ENCODE measurements at regions not wholly inside any gene's neighbourhood (a gene's known extent, or its start where the extent isn't known, plus 50 kb on each side); places are given as distances from the start of the nearest gene placed in this dataset.

DNA sequence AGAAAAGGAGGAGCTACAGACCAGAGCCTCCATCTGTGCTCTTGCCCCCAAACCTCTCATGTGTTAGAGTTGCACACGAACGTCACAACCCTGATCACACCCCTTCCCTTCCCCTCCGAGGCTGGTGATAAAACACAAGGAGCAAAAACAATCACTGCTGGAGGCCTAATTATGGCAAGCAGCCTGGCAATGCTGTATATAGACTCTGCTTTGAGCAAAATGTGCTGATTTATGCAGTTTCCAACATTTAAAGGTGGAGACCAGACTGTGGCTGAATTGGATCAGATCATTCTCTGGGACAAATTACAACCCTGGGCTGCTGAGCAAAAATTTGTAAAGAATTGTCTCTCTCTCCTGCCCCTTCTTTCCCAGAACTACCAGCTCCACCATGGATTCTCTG is 64.6 kb upstream of the SRSF6 start:
- TF ChIP-seq, protein P1, sequence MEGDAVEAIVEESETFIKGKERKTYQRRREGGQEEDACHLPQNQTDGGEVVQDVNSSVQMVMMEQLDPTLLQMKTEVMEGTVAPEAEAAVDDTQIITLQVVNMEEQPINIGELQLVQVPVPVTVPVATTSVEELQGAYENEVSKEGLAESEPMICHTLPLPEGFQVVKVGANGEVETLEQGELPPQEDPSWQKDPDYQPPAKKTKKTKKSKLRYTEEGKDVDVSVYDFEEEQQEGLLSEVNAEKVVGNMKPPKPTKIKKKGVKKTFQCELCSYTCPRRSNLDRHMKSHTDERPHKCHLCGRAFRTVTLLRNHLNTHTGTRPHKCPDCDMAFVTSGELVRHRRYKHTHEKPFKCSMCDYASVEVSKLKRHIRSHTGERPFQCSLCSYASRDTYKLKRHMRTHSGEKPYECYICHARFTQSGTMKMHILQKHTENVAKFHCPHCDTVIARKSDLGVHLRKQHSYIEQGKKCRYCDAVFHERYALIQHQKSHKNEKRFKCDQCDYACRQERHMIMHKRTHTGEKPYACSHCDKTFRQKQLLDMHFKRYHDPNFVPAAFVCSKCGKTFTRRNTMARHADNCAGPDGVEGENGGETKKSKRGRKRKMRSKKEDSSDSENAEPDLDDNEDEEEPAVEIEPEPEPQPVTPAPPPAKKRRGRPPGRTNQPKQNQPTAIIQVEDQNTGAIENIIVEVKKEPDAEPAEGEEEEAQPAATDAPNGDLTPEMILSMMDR (IDR thresholded peaks at IDR 0.05; ENCODE audit: low read depth, low read length, poor library complexity, severe bottlenecking): no peak
- no peak for TF ChIP-seq EZH2phosphoT487 (IDR thresholded peaks at IDR 0.05; ENCODE audit: borderline replicate concordance, low read length)
